SK-N-SH (cell line): ENCODE measurements at regions not wholly inside any gene's neighbourhood (a gene's known extent, or its start where the extent isn't known, plus 50 kb on each side); places are given as distances from the start of the nearest gene placed in this dataset.

Experiments used
- CTCF ChIA-PET: fragments of 300-600, 350-600 bp; formaldehyde crosslinking; extraction: SDS; loops from one replicate; lab custom pipeline; 2021; lab: Yijun Ruan, JAX
- POLR2A ChIA-PET: fragments of 350-600 bp; sonication (Branson Sonifier 250); formaldehyde crosslinking; extraction: SDS; loops from one replicate; lab custom pipeline; 2020; ENCODE audit warnings: antibody characterized with exemption, inconsistent platforms; lab: Yijun Ruan, JAX
- DNase-seq: peaks from one replicate; pipeline ENCODE4 v3.0.0; 2012
- H2AFZ ChIP-seq: fragments of 200-600 bp; sonication (generic); 2 replicates; pipeline ENCODE4 v1.8.1; 2016; ENCODE audit warnings: antibody characterized with exemption, mild to moderate bottlenecking, low read depth
- H3F3A ChIP-seq: fragments of 200-600 bp; sonication (generic); replicated peaks from 2 replicates; pipeline ENCODE3; 2016; ENCODE audit warnings: antibody characterized with exemption, mild to moderate bottlenecking; ENCODE audit not compliant: insufficient read depth
- H3K27ac ChIP-seq, 2 experiments: fragments of 200-500 bp in 1 of 2; fragments of 200-600 bp in 1 of 2; sonication (Bioruptor generic) in 1 of 2; sonication (generic), shearing (Covaris generic) in 1 of 2; 2 replicates each; pipeline versions ENCODE4 v1.5.1 to v1.6.1; 2014 to 2016; ENCODE audit warnings: low read depth in 2 of 2, inconsistent platforms in 1 of 2, low read length in 1 of 2, mild to moderate bottlenecking in 1 of 2, mixed read lengths in 1 of 2
- H3K27me3 ChIP-seq: fragments of 200-600 bp; sonication (generic), shearing (Covaris generic); 2 replicates; pipeline ENCODE4 v1.6.1; 2016; ENCODE audit warnings: mixed run types; ENCODE audit not compliant: insufficient read depth
- H3K36me3 ChIP-seq, 2 experiments: fragments of 200-500 bp in 1 of 2; fragments of 200-600 bp in 1 of 2; sonication (Bioruptor generic) in 1 of 2; sonication (generic) in 1 of 2; replicated peaks in 1 of 2; 2 replicates each; pipeline versions ENCODE3 to v1.5.1; 2014 to 2016; ENCODE audit warnings: low read length in 1 of 2, mild to moderate bottlenecking in 1 of 2; ENCODE audit not compliant: insufficient read depth in 2 of 2, control insufficient read depth in 1 of 2
- H3K4me1 ChIP-seq, 2 experiments: fragments of 200-500 bp in 1 of 2; fragments of 200-600 bp in 1 of 2; sonication (Bioruptor generic) in 1 of 2; sonication (generic), shearing (Covaris generic) in 1 of 2; 2 replicates each; pipeline versions ENCODE4 v1.5.1 to v1.6.1; 2014 to 2016; ENCODE audit warnings: low read depth in 1 of 2, low read length in 1 of 2, mixed run types in 1 of 2; ENCODE audit not compliant: insufficient read depth in 2 of 2, control insufficient read depth in 1 of 2
- H3K4me2 ChIP-seq: fragments of 200-600 bp; sonication (generic), shearing (Covaris generic); 2 replicates; pipeline ENCODE4 v1.6.1; 2017; ENCODE audit warnings: mixed run types
- H3K4me3 ChIP-seq, 2 experiments: fragments of 200-500 bp in 1 of 2; fragments of 200-600 bp in 1 of 2; sonication (Bioruptor generic) in 1 of 2; sonication (generic), shearing (Covaris generic) in 1 of 2; 2 replicates each; pipeline versions ENCODE4 v1.5.1 to v1.8.1; 2014 to 2016; ENCODE audit warnings: low read depth in 2 of 2, inconsistent platforms in 1 of 2, low read length in 1 of 2, mild to moderate bottlenecking in 1 of 2, mixed read lengths in 1 of 2, moderate library complexity in 1 of 2
- H3K79me2 ChIP-seq: fragments of 200-600 bp; sonication (generic); 2 replicates; pipeline ENCODE4 v1.8.1; 2017; ENCODE audit warnings: mild to moderate bottlenecking; ENCODE audit not compliant: insufficient read depth
- H3K9ac ChIP-seq: fragments of 200-600 bp; sonication (generic); 2 replicates; pipeline ENCODE4 v1.6.1; 2017; ENCODE audit warnings: mixed run types
- H3K9me2 ChIP-seq: fragments of 200-600 bp; sonication (generic); 2 replicates; pipeline ENCODE4 v1.6.1; 2017; ENCODE audit warnings: mixed run types
- H3K9me3 ChIP-seq: fragments of 200-600 bp; sonication (generic); 2 replicates; pipeline ENCODE4 v1.6.1; 2017; ENCODE audit warnings: mixed run types, mild to moderate bottlenecking, moderate library complexity
- H4K20me1 ChIP-seq: fragments of 200-600 bp; sonication (generic); 2 replicates; pipeline ENCODE4 v1.6.1; 2017; ENCODE audit warnings: mild to moderate bottlenecking, mixed run types; ENCODE audit not compliant: insufficient read depth
- ELF1 ChIP-seq: IDR thresholded peaks from 2 replicates; pipeline ENCODE4 v1.4.0; 2012
- EP300 ChIP-seq, 2 experiments: IDR thresholded peaks; 2 replicates each; pipeline versions ENCODE4 v1.4.0 to v1.6.1; 2012; ENCODE audit warnings: borderline replicate concordance in 1 of 2, low read depth in 1 of 2, low read length in 1 of 2
- GATA2 ChIP-seq: sonication (generic); formaldehyde crosslinking; IDR thresholded peaks from 2 replicates; pipeline ENCODE4 v1.5.0; 2020; ENCODE audit warnings: mild to moderate bottlenecking, missing genetic modification reagents
- JUND ChIP-seq: IDR thresholded peaks from 2 replicates; pipeline ENCODE4 v1.4.0; 2012
- MXI1 ChIP-seq: IDR thresholded peaks from 2 replicates; pipeline ENCODE4 v1.6.1; 2012; ENCODE audit warnings: mild to moderate bottlenecking, low read depth, low read length, improper control_type of control experiment
- NRF1 ChIP-seq: IDR thresholded peaks from 2 replicates; pipeline ENCODE4 v1.6.1; 2012; ENCODE audit warnings: low read depth, mild to moderate bottlenecking, low read length
- POLR2AphosphoS5 ChIP-seq: IDR thresholded peaks from 2 replicates; pipeline ENCODE4 v1.6.1; 2012; ENCODE audit warnings: low read depth, low read length
- RFX5 ChIP-seq: IDR thresholded peaks from 2 replicates; pipeline ENCODE4 v1.6.1; 2012; ENCODE audit warnings: mild to moderate bottlenecking, improper control_type of control experiment, low read length
- RXRA ChIP-seq: IDR thresholded peaks from 2 replicates; pipeline ENCODE4 v1.4.0; 2012; ENCODE audit warnings: low read depth, mild to moderate bottlenecking, borderline replicate concordance
- SIN3A ChIP-seq: IDR thresholded peaks from 2 replicates; pipeline ENCODE4 v1.6.1; 2012; ENCODE audit warnings: low read depth, mild to moderate bottlenecking, low read length, moderate library complexity, borderline replicate concordance
- SMC3 ChIP-seq: IDR thresholded peaks from 2 replicates; pipeline ENCODE4 v1.6.1; 2012; ENCODE audit warnings: low read depth, low read length, improper control_type of control experiment
- TAF1 ChIP-seq: IDR thresholded peaks from 2 replicates; pipeline ENCODE4 v1.6.1; 2012; ENCODE audit warnings: low read depth, mild to moderate bottlenecking, low read length, moderate library complexity, borderline replicate concordance
- YY1 ChIP-seq: IDR thresholded peaks from 2 replicates; pipeline ENCODE4 v1.4.0; 2012; ENCODE audit warnings: low read depth, mild to moderate bottlenecking
- WGBS: methylation state at CpG from one replicate; pipeline ENCODE4 v1.1.6; 2017; ENCODE audit warnings: low lambda C conversion rate; 5-methylcytosine and 5-hydroxymethylcytosine counted together
- TF ChIP-seq, protein P1 (sequence below): IDR thresholded peaks from 2 replicates; pipeline ENCODE4 v1.4.0; 2012; ENCODE audit warnings: low read depth, borderline replicate concordance
- TF ChIP-seq, protein P2 (sequence below): IDR thresholded peaks from 2 replicates; pipeline ENCODE4 v1.4.0; 2012; ENCODE audit warnings: low read depth
- TF ChIP-seq, protein P3 (sequence below): fragments of 150-350 bp; IDR thresholded peaks from 2 replicates; pipeline ENCODE4 v1.6.1; 2017; ENCODE audit warnings: antibody characterized with exemption, low read length, low read depth, borderline replicate concordance
- TF ChIP-seq, protein P4 (sequence below): fragments of 200-600 bp; sonication (generic); IDR thresholded peaks from 2 replicates; pipeline ENCODE4 v1.6.1; 2017; ENCODE audit warnings: antibody characterized with exemption, mild to moderate bottlenecking, moderate library complexity
- TF ChIP-seq, protein P5 (sequence below): IDR thresholded peaks from 2 replicates; pipeline ENCODE4 v1.6.1; 2012; ENCODE audit warnings: mild to moderate bottlenecking, low read depth, low read length, moderate library complexity

GRCh38 chr20:48238781-48239180 lies 453.5 kb upstream of the SULF2 start:
- Histone ChIP-seq H3K27ac (no peak overlapping the region), H3K27me3 (no peaks in the 10 kb centered on the region; the same call in 1 of the 2 replicates), H3K4me3 (no peak overlapping the region), H3K36me3 (no peaks in the 10 kb centered on the region), H3K9me3 (no peaks in the 10 kb centered on the region), H3K9ac (no peak overlapping the region), H3K4me2 (no peak overlapping the region; the same call in 1 of the 2 replicates), H3K4me1 (peaks cover 0 to 7% of the 10 kb centered on the region in 2 experiments; a peak in 1 of 4 replicates), H3F3A (no peaks in the 10 kb centered on the region), H2AFZ (0 out of 2 replicates have a peak overlapping the region, but pooled peaks have one; percentile 8), H3K9me2 (no peaks in the 10 kb centered on the region), H4K20me1 (no peaks in the 10 kb centered on the region), H3K79me2 (no peaks in the 10 kb centered on the region)
- TF ChIP-seq, protein P1, sequence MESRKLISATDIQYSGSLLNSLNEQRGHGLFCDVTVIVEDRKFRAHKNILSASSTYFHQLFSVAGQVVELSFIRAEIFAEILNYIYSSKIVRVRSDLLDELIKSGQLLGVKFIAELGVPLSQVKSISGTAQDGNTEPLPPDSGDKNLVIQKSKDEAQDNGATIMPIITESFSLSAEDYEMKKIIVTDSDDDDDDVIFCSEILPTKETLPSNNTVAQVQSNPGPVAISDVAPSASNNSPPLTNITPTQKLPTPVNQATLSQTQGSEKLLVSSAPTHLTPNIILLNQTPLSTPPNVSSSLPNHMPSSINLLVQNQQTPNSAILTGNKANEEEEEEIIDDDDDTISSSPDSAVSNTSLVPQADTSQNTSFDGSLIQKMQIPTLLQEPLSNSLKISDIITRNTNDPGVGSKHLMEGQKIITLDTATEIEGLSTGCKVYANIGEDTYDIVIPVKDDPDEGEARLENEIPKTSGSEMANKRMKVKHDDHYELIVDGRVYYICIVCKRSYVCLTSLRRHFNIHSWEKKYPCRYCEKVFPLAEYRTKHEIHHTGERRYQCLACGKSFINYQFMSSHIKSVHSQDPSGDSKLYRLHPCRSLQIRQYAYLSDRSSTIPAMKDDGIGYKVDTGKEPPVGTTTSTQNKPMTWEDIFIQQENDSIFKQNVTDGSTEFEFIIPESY: no peak
- TF ChIP-seq POLR2AphosphoS5 (no peak), SMC3 (no peak), YY1 (no peak), RXRA (no peak), NRF1 (no peak), GATA2 (CRISPR knock-in tag) (no peak), JUND (no peak), RFX5 (no peak), EP300 (IDR thresholded peaks at IDR 0.05; ENCODE audit: borderline replicate concordance in 1 of 2, low read depth in 1 of 2, low read length in 1 of 2) (no peak)
- TF ChIP-seq, protein P2, sequence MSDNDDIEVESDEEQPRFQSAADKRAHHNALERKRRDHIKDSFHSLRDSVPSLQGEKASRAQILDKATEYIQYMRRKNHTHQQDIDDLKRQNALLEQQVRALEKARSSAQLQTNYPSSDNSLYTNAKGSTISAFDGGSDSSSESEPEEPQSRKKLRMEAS: no peak
- TF ChIP-seq, protein P3, sequence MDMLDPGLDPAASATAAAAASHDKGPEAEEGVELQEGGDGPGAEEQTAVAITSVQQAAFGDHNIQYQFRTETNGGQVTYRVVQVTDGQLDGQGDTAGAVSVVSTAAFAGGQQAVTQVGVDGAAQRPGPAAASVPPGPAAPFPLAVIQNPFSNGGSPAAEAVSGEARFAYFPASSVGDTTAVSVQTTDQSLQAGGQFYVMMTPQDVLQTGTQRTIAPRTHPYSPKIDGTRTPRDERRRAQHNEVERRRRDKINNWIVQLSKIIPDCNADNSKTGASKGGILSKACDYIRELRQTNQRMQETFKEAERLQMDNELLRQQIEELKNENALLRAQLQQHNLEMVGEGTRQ: no peak
- TF ChIP-seq, protein P4, sequence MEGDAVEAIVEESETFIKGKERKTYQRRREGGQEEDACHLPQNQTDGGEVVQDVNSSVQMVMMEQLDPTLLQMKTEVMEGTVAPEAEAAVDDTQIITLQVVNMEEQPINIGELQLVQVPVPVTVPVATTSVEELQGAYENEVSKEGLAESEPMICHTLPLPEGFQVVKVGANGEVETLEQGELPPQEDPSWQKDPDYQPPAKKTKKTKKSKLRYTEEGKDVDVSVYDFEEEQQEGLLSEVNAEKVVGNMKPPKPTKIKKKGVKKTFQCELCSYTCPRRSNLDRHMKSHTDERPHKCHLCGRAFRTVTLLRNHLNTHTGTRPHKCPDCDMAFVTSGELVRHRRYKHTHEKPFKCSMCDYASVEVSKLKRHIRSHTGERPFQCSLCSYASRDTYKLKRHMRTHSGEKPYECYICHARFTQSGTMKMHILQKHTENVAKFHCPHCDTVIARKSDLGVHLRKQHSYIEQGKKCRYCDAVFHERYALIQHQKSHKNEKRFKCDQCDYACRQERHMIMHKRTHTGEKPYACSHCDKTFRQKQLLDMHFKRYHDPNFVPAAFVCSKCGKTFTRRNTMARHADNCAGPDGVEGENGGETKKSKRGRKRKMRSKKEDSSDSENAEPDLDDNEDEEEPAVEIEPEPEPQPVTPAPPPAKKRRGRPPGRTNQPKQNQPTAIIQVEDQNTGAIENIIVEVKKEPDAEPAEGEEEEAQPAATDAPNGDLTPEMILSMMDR: no peak
- CTCF ChIA-PET: no interaction called here
- DNase-seq: no peak
- 56% methylated on average over 4 of the region's 4 CpGs for WGBS
- POLR2A ChIA-PET: no interaction called here

DNA sequence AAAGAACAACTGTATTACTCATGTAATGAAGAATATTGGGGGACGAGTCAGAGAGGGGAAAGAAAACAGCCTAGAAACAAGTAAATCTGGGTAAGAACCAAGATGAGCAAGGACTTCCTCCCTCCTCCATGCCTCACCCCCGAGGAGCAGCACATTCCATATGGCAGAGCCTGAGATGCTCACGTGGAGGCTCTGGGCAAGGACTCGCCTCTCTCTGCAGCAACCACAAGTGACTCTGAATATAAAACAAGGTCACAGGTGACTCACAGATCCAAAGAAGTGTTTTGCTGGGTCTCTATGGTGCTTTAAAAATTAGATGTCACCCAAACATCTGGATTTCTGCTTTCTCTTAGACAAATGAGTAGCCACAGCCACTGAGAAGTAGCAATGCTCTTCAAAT lies 453.0 kb upstream of the SULF2 start:
- ChIA-PET POLR2A (no interaction called here), CTCF (no interaction called here)
- H3K4me1 ChIP-seq: peaks cover 0 to 7% of the 10 kb centered on the region in 2 experiments; a peak in 1 of 4 replicates
- H3K9me3 ChIP-seq: no peaks in the 10 kb centered on the region
- H3K9me2 ChIP-seq: no peaks in the 10 kb centered on the region
- no peaks in the 10 kb centered on the region; the same call in 1 of the 2 replicates for H3K27me3 ChIP-seq
- 30% methylated on average over 4 of the region's 4 CpGs for WGBS
- H3K36me3 ChIP-seq: no peaks in the 10 kb centered on the region
- H3K9ac ChIP-seq: no peak overlapping the region
- H3K79me2 ChIP-seq: no peaks in the 10 kb centered on the region
- H3K27ac ChIP-seq: no peak overlapping the region
- no peaks in the 10 kb centered on the region for H3F3A ChIP-seq
- no peak overlapping the region for H2AFZ ChIP-seq
- H4K20me1 ChIP-seq: no peaks in the 10 kb centered on the region
- DNase-seq: no peak
- H3K4me3 ChIP-seq: no peak overlapping the region
- H3K4me2 ChIP-seq: no peak overlapping the region; the same call in 1 of the 2 replicates
- TF ChIP-seq, protein P5, sequence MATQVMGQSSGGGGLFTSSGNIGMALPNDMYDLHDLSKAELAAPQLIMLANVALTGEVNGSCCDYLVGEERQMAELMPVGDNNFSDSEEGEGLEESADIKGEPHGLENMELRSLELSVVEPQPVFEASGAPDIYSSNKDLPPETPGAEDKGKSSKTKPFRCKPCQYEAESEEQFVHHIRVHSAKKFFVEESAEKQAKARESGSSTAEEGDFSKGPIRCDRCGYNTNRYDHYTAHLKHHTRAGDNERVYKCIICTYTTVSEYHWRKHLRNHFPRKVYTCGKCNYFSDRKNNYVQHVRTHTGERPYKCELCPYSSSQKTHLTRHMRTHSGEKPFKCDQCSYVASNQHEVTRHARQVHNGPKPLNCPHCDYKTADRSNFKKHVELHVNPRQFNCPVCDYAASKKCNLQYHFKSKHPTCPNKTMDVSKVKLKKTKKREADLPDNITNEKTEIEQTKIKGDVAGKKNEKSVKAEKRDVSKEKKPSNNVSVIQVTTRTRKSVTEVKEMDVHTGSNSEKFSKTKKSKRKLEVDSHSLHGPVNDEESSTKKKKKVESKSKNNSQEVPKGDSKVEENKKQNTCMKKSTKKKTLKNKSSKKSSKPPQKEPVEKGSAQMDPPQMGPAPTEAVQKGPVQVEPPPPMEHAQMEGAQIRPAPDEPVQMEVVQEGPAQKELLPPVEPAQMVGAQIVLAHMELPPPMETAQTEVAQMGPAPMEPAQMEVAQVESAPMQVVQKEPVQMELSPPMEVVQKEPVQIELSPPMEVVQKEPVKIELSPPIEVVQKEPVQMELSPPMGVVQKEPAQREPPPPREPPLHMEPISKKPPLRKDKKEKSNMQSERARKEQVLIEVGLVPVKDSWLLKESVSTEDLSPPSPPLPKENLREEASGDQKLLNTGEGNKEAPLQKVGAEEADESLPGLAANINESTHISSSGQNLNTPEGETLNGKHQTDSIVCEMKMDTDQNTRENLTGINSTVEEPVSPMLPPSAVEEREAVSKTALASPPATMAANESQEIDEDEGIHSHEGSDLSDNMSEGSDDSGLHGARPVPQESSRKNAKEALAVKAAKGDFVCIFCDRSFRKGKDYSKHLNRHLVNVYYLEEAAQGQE: no peak
- TF ChIP-seq TAF1 (no peak), POLR2AphosphoS5 (no peak), EP300 (IDR thresholded peaks at IDR 0.05; ENCODE audit: borderline replicate concordance in 1 of 2, low read depth in 1 of 2, low read length in 1 of 2) (no peak), RFX5 (no peak), ELF1 (no peak), RXRA (no peak), NRF1 (no peak), MXI1 (no peak), SIN3A (no peak)
